Astrocyte of the spinal cord (primary cell): ENCODE measurements at regions not wholly inside any gene's neighbourhood (a gene's known extent, or its start where the extent isn't known, plus 50 kb on each side); places are given as distances from the start of the nearest gene placed in this dataset.

Source experiments
- DNase-seq: peaks from one replicate; pipeline ENCODE4 v3.0.0; 2011; ENCODE audit warnings: low read depth, low spot score
- H3K4me3 ChIP-seq: 2 replicates; pipeline ENCODE4 v1.5.1; 2011; ENCODE audit warnings: low read depth, mild to moderate bottlenecking, low read length, moderate library complexity
- CTCF ChIP-seq: IDR thresholded peaks from 2 replicates; pipeline ENCODE4 v1.5.1; 2012; ENCODE audit warnings: low read depth, mild to moderate bottlenecking, low read length, inconsistent platforms
- in situ Hi-C: cut with HindIII; loops from 2 replicates; pipeline ENCODE4 v1.10.0; 2017; ENCODE audit warnings: low sequenced_read_pairs

- H3K4me3 ChIP-seq: no peak overlapping the region
- in situ Hi-C loops: no loop called here
- no peak for DNase-seq
- TF ChIP-seq CTCF: no peak
These were observed 185.9 kb upstream of the NBEA start for GRCh38 chr13:34756136-34756535.

DNA sequence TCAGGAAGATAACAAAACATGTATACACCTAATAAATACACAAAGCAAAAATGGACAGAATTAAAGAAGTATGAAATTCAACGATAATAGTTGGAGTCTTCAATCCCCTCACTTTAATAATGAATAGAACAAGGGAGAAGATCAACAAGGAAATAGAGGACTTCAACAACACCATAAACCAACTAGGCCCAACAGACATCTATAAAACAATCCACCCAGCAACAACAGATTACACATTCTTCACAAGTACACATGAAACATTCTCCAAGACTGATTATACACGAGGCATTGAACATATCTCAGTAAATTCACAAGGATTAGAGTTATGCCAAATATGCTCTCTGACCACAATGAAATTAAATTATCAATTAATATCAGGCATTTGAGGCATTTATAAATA lies 185.5 kb upstream of the NBEA start:
- no peak for TF ChIP-seq CTCF
- no peak overlapping the region for H3K4me3 ChIP-seq
- DNase-seq: no peak
- in situ Hi-C loops: no loop called here

DNA sequence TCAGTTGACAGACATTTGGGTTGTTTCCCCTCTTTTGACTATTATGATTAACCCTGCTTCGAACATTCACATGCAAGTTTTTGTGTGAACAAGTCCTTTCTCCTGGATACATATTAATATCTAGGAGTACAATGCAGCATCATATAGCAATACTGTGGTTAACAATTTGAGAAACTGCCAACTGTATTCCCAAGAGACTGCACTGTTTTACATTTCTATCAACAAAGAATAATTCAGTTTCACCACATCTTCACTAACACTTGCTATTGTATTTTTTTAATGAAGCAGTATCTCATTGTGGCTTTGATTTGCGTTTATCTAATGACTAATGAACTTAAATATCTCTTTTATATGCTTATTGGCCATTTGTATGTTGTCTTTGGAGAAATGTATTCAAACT lies 184.6 kb upstream of the NBEA start:
- no peak overlapping the region for H3K4me3 ChIP-seq
- in situ Hi-C loops: no loop called here
- no peak for TF ChIP-seq CTCF
- no peak for DNase-seq

- DNase-seq: no peak
- in situ Hi-C loops: no loop called here
- no peak for TF ChIP-seq CTCF
- H3K4me3 ChIP-seq: no peak overlapping the region
These were observed 183.4 kb upstream of the NBEA start for GRCh38 chr13:34758628-34759027.

GRCh38 chr13:34762312-34762711 lies 179.8 kb upstream of the NBEA start:
- in situ Hi-C loops: no loop called here
- TF ChIP-seq CTCF: no peak

DNA sequence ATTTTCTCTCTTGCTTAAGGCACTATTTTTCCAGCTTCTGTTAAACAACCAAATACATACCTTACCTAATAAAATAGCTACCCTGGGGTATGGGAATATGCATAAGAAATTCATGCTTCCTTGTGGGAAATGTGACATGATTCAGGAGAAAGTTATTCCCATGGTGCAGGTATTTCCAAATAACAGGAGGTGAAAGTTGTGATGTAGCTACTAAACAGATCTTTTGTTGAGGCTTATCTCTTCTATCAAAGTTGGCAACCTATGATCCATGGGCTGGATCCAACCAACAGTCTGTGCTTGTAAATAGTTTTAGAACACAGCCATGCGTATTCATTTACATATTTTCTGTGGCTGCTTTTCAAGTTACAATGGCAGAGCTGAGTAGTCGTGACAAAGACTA lies 177.8 kb upstream of the NBEA start:
- DNase-seq: no peak
- H3K4me3 ChIP-seq: no peak overlapping the region
- TF ChIP-seq CTCF: no peak
- in situ Hi-C loops: no loop called here

More at GRCh38 chr13:34762312-34762711, 179.8 kb upstream of the NBEA start:
- DNase-seq: no peak
- no peak overlapping the region for H3K4me3 ChIP-seq
